Mucosa of rectum (tissue), 2 donors: ENCODE measurements at regions not wholly inside any gene's neighbourhood (a gene's known extent, or its start where the extent isn't known, plus 50 kb on each side); places are given as distances from the start of the nearest gene placed in this dataset.
"Not testable (repeated sequence)": the region's sequence is repeated elsewhere in the genome, so short reads cannot be mapped to it uniquely, and the experiment has no call there.

Experiments
- H3K27ac ChIP-seq, 2 donors: one replicate each; pipeline ENCODE4 v1.7.0; 2013; ENCODE audit warnings: inconsistent platforms in 2 of 2, low read depth in 2 of 2, low read length in 2 of 2
- H3K27me3 ChIP-seq, 2 donors: one replicate each; pipeline ENCODE4 v1.7.0; 2013; ENCODE audit warnings: low read length in 2 of 2; ENCODE audit not compliant: control insufficient read depth in 2 of 2, insufficient read depth in 2 of 2
- H3K36me3 ChIP-seq, 2 donors: one replicate each; pipeline ENCODE4 v1.7.0; 2013; ENCODE audit warnings: low read length in 2 of 2; ENCODE audit not compliant: control insufficient read depth in 2 of 2, insufficient read depth in 2 of 2
- H3K4me1 ChIP-seq, 2 donors: one replicate each; pipeline ENCODE4 v1.7.0; 2013; ENCODE audit warnings: low read length in 2 of 2, mild to moderate bottlenecking in 1 of 2; ENCODE audit not compliant: control insufficient read depth in 2 of 2, insufficient read depth in 2 of 2
- H3K4me3 ChIP-seq, 2 donors: one replicate each; pipeline ENCODE4 v1.7.0; 2013; ENCODE audit warnings: low read length in 2 of 2
- H3K9ac ChIP-seq, 2 donors: one replicate each; pipeline ENCODE4 v1.7.0; 2013; ENCODE audit warnings: low read length in 2 of 2, low read depth in 1 of 2, mild to moderate bottlenecking in 1 of 2
- H3K9me3 ChIP-seq, 2 donors: one replicate each; pipeline ENCODE4 v1.7.0; 2013; ENCODE audit warnings: low read length in 2 of 2; ENCODE audit not compliant: control insufficient read depth in 2 of 2
- donor health status: healthy.
- donor health status: Normal muscosa, but diverticular disease.

DNA sequence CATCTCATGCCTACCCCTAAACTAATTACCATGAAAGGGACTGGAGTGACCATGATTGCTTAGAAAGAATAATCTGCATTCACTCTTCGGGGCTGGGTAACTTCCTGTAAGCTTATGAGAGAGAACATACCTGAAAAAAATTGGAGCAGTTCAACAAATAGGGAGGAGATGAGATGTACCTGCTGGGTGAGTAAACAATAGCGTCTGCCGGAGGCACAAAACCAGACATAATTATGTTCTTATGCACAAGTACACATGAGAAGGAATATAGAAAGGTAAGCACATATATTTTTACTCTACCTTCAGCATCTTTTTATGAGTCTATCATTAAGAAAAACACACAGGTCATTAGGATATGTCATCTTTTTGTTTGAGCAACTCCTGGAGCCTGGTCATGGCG, 224.6 kb upstream of the FERD3L start:
- Histone ChIP-seq H3K27ac (no peak overlapping the region), H3K4me3 (no peak overlapping the region), H3K4me1 (no peaks in the 10 kb centered on the region), H3K36me3 (no peaks in the 10 kb centered on the region), H3K9me3 (no peaks in the 10 kb centered on the region), H3K9ac (no peak overlapping the region), H3K27me3 (no peaks in the 10 kb centered on the region)

DNA sequence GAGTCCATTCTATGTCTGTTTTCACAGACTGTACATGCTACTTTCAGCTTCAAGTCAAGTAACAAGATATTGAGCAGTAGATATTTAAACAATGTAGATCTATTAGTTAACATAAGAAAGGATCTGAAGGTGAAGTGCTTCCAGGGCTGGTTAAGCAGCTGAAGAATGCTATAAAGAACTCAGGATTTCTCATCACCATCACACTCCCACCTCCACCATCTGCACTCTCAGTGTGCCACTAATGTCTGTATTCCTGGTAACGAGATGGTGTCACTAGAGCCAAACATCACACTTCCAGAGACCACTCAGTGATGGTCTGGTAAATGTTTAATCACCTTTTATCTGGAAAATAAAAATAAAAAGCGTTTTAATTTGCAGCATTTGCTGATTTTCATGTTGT, 224.0 kb upstream of the FERD3L start:
- Histone ChIP-seq H3K4me1 (no peaks in the 10 kb centered on the region), H3K27ac (no peak overlapping the region), H3K4me3 (no peak overlapping the region), H3K27me3 (no peaks in the 10 kb centered on the region), H3K36me3 (no peaks in the 10 kb centered on the region), H3K9ac (no peak overlapping the region), H3K9me3 (no peaks in the 10 kb centered on the region)

DNA sequence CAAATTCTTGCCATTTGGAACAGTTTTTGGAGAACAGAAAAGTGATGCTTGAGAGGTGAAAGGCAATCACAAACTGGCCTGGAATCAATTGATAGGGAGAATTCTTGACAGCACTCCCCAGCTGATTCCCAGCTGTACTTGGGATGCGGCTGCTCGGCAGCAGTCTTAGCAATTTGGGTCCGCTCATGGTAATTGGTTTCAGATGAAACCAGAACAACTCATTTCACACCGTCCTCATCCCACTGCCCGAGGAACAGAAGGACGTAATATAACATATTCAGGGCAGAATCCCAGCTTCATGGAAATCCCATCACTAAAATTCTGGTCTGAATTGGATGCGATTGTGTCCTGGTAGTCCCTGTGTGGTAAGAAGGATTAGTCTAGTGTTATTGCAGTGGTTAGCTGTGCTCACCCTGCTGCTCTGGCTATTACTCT, 223.3 kb upstream of the FERD3L start:
- no peak overlapping the region for H3K27ac ChIP-seq
- H3K36me3 ChIP-seq = no peaks in the 10 kb centered on the region
- H3K4me1 ChIP-seq = no peaks in the 10 kb centered on the region
- H3K27me3 ChIP-seq = no peaks in the 10 kb centered on the region
- no peak overlapping the region for H3K9ac ChIP-seq
- no peaks in the 10 kb centered on the region for H3K9me3 ChIP-seq
- H3K4me3 ChIP-seq = no peak overlapping the region

DNA sequence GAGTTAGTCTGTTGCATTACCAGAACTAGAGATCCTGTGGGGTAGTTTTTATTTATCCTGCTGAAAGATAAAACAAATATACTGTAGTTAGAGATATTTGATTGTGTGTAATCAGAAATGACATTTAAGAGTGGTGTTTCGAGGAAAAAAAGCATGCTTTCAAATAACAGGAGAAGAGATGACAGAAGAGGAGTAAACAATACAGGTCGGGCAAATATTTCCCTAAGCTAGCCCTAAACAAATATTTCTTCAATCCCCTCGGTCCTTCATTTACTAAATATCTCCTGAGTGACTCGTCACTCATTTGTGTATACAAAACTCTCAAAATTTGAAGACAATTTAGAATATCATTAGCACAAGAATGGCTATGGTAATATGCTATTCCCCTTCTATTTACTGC, 219.7 kb upstream of the FERD3L start:
- H3K4me1 ChIP-seq = no peaks in the 10 kb centered on the region
- H3K9me3 ChIP-seq = no peaks in the 10 kb centered on the region
- no peak overlapping the region for H3K4me3 ChIP-seq
- H3K36me3 ChIP-seq = no peaks in the 10 kb centered on the region
- H3K27me3 ChIP-seq = no peaks in the 10 kb centered on the region
- H3K27ac ChIP-seq = no peak overlapping the region
- no peak overlapping the region for H3K9ac ChIP-seq

DNA sequence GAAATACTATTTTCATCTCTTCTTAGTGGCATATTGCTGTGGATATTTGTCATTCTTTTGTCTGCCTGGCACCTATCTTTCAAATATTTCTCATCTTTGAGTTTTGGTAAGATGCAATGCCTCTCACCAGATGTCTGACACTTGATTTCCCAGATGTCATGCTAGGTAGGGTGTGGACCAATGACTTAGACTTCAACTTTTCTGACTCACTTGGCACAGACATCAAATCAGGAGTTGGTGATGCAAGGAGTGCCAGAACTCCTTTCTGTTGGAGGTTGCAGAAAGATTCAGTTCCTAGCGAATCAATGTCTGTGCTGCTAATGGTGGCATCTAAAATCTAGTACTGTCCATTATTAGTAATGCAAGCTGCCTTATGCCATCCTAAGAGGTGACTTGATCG, 216.9 kb upstream of the FERD3L start:
- no peaks in the 10 kb centered on the region for H3K9me3 ChIP-seq
- H3K36me3 ChIP-seq = no peaks in the 10 kb centered on the region
- H3K27ac ChIP-seq = no peak overlapping the region
- H3K4me3 ChIP-seq = no peak overlapping the region
- no peaks in the 10 kb centered on the region for H3K4me1 ChIP-seq
- no peaks in the 10 kb centered on the region for H3K27me3 ChIP-seq
- H3K9ac ChIP-seq = no peak overlapping the region

DNA sequence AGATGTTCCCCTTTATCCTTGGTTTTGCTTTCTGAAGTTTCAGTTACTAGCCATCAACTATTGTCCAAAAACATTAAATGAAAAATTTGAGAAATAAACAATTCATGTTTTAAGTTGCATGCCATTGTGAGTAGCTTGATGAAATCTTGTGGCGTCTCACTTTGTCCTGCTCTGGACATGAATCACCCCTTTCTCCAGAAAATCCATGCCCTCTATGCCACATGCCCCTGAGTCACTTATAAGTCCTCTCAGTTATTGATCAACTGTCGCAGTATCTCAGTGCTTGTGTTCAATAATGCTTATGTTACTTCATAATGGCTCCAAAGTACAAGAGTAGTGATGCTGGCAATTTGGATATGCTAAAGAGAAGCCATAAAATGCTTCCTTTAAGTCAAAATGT, 208.0 kb upstream of the FERD3L start:
- Histone ChIP-seq H3K36me3 (no peaks in the 10 kb centered on the region), H3K27me3 (no peaks in the 10 kb centered on the region), H3K27ac (no peak overlapping the region), H3K4me3 (no peak overlapping the region), H3K4me1 (no peaks in the 10 kb centered on the region), H3K9ac (no peak overlapping the region), H3K9me3 (peaks cover 0 to 3% of the 10 kb centered on the region in 2 donors)

DNA sequence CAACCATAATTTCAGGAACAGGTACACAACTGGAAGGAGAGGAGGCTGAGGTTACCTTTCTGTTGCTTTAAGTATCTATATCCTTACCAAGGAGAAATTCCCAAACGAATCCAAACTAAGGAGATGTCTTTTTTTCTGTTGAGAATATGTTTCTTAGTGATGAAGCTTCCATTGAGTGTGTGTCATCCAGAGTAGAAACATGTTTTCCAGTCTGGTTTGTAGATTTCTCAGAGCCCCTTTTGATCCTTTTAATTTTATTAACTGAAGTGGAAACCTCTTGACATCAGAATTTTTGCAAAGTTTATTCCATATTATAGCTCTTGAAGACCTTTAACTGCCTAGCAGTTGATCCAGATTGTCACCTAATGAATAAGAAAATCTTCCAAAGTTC, 207.1 kb upstream of the FERD3L start:
- Histone ChIP-seq H3K4me3 (no peak overlapping the region), H3K9ac (no peak overlapping the region), H3K36me3 (no peaks in the 10 kb centered on the region), H3K27ac (no peak overlapping the region), H3K27me3 (no peaks in the 10 kb centered on the region), H3K4me1 (no peaks in the 10 kb centered on the region), H3K9me3 (peaks cover 0 to 3% of the 10 kb centered on the region in 2 donors)

DNA sequence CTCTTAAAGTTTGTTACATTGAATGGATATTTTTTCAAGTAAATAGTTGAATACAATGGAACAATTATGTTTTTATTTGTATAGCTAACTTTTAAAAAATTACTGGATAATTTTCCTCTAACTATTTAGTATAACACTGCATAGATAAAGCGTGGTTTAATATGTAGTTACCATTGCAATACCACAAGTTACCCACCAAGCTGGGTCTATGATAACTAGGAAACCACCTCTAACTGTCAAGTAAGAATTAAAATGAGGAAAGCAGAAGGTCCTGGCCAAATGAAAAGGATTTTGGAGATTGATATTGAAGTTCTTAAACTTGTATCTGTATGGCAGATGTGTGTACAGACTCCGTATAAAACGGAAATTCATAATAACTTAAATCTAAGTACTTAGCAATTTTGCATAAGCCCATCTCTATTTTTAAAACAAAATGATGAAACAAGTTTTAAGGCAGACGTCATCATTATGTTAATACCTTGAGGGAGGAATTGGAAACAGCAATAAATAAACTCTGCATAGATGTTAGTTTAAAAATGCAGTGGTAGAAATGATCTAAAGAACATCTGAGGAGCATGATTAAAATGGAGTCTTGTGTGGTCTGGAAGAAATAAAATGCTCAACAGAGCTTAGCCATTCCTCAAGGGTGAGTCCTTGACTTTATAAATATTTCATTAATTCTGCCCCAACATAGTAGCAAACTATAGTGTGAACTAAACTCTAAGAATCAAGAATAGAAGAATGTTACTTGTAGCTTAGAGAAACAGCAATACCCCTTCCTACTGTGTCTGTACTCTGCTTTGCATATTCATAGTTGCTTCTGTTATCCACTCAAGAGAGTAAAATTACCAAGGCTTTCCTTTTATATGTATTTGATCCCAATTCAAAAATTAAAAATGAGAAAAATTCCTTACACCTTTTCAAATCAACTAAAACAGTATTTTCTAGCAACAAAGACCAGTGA, 206.4 kb upstream of the FERD3L start:
- H3K27me3 ChIP-seq = no peaks in the 10 kb centered on the region
- H3K27ac ChIP-seq = no peak overlapping the region
- H3K36me3 ChIP-seq = no peaks in the 10 kb centered on the region
- H3K9ac ChIP-seq = no peak overlapping the region
- H3K4me1 ChIP-seq = no peaks in the 10 kb centered on the region
- H3K4me3 ChIP-seq = no peak overlapping the region
- H3K9me3 ChIP-seq = peaks cover 0 to 3% of the 10 kb centered on the region in 2 donors

DNA sequence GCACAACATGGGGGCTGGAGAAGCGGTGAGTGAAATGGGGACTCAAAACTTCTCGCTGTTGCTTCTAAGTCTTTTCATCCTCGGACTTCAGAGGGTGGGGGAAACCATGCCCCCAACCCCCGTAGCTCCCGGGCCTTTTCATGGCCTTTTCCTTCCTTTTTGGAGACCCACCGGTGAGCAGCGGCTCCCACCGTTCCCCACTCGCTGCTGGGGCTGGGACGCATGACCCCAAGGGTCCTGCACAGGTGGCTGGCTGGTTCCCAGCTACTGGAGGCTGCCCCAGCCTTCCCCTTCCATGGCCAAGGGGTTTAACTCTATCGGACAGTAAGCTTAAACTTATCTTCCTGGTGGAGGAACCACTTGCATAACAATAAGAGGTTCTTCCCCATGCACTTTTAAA, 194.3 kb upstream of the FERD3L start:
- H3K27me3 ChIP-seq = no peaks in the 10 kb centered on the region
- H3K36me3 ChIP-seq = no peaks in the 10 kb centered on the region
- H3K4me3 ChIP-seq = no peak overlapping the region
- peaks cover 0 to 3% of the 10 kb centered on the region in 2 donors for H3K9me3 ChIP-seq
- no peaks in the 10 kb centered on the region for H3K4me1 ChIP-seq
- H3K27ac ChIP-seq = no peak overlapping the region
- no peak overlapping the region for H3K9ac ChIP-seq

DNA sequence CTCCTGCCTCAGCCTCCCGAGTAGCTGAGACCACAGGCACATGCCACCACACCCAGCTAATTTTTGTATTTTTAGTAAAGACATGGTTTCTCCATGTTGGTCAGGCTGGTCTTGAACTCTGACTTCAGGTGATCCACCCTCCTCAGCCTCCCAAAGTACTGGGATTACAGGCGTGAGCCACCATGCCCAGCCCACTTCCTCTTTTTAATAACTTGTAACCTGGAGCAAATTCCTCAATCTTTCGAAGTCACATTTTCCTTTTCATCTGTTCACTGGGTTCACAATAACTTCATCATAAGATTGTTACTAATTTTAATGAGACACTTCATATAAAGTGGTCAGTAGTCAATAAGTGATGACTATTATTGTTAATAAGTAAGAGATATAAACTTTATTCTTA, 193.3 kb upstream of the FERD3L start:
- not testable (repeated sequence) for H3K9ac ChIP-seq, H3K36me3 ChIP-seq, H3K4me3 ChIP-seq, H3K27me3 ChIP-seq, H3K4me1 ChIP-seq, H3K9me3 ChIP-seq, H3K27ac ChIP-seq
